GM21367 (cell line): ENCODE measurements at regions not wholly inside any gene's neighbourhood (a gene's known extent, or its start where the extent isn't known, plus 50 kb on each side); places are given as distances from the start of the nearest gene placed in this dataset.

Experiments used
- ATAC-seq: cut with Tn5 transposase; IDR thresholded peaks from one replicate; pipeline ENCODE4 v1.9.1; 2021; ENCODE audit not compliant: unreplicated experiment

DNA sequence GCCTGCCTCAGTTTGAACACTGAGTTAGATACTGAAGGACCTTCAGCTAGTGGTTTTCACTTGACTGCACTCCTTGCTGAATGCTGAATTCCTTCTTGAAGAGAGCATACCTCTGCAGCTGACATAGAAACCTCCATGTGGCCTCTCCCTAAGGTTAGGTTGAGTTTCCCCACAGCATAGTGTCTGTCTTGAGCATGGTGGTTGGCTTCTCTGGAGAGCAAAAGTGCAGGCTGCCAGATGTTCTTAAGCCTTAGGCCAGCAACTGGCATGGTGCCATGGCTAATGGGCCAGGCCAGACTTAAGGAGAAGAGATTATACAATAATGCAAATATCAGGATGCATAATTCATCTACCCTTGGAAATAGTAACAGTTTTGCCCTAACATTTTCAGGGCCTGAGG lies 545.6 kb upstream of the ZNF385D start:
- ATAC-seq: no peak

DNA sequence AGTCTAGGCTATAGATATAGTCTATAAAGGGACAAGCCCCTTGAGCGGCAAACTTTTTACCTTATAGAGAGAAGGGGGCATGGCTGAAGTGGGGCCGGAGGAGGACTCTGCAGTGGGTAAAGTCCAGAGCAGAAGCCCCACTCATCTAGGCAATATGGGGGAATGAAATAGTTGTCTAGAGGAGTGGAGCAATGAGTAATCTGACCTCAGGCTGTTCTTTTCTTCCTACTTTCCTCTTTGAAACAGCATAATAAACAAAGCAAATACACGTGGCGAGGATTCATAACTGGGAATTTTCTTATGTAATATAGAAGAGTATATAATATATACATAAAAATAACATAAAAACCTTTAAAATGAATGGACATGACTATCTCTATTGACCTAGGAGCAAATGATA lies 546.4 kb upstream of the ZNF385D start:
- ATAC-seq: no peak

DNA sequence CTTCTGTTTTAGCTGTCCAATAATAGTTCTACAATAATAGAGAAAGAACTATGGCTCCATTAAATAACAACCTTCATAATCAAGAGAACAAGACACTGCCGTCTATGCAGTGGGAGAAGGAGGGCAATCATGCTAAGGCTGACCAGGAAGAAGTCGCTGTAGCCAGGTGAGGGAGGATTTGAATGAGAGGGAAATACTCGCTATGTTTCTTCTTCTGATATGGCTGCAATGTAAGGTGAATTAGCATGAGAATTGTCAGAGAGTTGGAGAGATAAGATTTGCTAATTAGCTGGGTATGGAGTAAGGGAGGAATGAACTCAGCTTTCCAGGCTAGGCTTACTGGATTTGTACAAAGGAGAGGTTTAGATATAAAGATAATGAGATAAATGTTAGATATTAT lies 555.4 kb upstream of the ZNF385D start:
- no peak for ATAC-seq

DNA sequence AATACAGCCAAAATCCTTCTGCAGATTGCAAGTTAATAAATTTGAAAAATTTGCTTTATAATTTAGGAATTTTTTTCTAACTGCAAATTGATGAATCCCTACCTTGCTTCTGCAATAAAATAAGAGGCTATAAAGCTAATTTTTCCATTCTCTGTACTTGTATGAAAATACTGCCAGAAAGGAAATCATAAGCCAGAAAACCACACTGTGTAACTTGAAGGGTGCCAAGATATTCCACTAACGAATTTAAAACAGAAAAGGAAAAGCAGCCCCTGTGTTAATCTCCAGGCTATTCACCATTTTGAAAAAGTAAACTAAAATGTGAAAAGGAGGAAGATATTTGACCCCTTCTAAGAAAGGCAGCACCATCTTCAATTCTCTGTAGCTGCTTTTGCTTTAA lies 557.9 kb upstream of the ZNF385D start:
- no peak for ATAC-seq

DNA sequence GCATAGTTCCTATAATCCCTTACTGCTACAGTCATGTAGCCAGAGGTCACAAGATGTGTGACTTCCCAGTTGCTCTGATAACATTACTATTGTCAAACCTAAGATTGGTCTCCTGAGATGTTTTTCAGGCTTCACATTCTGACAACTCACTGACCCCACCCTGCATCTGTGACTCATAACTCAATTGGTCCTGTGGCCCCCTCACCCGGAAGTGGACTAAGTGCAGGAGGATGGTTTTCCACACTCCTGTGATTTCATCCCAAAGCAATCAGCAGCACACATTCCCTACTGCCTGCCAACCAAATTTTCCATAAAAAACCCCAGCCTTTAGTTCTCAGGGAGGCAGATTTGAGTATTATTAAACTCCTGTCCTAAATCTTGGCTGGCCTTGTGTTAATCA lies 564.9 kb upstream of the ZNF385D start:
- ATAC-seq: no peak

DNA sequence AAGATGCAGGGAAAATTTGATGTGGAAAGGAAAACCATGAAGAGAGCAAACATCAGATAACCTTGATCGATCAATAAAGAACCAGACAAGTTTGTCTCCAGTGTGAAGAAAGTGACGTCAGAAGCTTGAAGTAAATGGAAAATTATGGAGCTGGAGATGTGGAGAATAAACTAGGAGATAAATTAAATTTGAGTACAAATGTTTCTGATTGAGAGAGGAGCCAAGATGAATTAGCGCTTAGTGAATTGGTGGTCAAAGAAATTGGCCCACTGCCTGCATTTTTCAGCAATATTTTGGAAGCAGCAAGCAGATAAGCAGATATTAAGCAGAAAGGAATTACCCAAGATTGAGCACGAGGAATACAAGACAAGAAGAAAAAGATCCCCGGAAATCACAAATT lies 567.3 kb upstream of the ZNF385D start:
- ATAC-seq: no peak

DNA sequence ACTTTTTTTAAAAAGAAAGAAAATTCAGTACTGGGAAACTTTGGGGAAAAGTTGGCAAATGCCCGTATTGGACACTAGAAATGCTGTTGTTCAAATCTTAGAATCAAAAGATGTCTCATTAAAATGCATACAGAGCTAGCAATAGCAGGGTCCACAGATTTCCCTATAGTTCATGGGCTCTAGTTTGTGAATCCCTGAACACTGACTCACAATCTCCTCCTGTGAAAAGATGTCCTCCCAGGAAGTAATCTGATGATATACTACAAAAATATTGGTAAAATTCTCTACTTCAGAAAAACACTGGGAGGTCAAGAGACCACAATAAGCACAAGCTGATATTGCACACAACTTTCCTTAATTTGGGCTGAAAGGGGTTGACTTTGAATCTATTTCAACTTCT lies 568.4 kb upstream of the ZNF385D start:
- no peak for ATAC-seq

DNA sequence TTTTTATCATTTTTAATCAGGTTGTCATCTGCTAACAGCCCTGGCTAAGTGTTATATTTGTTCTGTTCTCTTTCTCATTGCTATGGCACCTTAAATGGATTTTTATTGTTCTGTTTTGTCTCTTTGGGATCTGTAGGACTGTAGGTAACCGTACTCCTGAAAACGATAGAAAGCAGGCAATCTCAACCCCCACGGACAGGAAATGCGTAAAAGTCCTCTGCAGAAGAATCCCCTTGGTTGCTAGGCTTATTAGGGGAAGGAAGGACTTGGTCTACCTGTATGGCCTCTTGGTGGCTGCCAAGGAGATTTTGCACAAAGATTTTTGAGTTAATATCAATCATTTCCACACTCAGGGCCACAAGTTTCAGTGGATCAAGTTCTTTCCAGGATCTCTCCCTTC lies 571.9 kb upstream of the ZNF385D start:
- no peak for ATAC-seq

DNA sequence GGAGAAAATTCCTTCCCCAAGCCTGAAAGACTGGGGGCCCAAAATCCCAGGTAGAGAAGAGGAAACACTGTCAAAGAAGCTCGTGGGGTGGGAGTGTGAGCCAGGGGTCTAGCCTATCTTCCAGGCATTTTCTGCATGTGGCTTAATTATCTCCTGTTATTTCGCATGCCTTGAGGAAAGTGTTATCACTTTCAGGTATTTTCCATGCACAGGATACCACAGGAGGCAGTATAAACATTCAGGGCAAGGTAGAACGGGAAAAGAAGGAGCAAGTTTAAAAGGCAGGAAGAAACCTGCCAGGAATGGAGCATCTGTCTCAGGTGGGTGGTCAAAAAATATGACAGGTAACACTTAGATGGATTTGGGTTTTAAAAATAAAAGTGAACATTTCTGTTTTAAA lies 575.3 kb upstream of the ZNF385D start:
- ATAC-seq: no peak

DNA sequence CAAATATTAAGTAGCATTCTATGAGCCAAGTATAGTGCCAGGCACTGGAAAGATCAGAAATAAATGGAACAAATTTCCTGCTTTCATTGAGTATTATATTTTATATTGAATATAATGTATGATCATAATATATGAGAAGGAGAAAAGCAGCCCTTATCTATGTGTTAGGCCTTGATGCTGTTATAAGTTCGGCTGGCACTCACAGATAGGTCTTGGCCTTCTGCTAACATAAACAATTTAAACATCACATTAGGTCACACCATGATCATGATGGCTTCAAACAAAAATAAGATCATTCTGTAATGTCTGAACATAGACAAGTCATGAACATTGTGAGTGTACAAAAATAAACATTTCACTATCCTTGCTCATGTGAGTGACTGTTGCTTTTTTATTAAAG lies 584.0 kb upstream of the ZNF385D start:
- ATAC-seq: no peak

DNA sequence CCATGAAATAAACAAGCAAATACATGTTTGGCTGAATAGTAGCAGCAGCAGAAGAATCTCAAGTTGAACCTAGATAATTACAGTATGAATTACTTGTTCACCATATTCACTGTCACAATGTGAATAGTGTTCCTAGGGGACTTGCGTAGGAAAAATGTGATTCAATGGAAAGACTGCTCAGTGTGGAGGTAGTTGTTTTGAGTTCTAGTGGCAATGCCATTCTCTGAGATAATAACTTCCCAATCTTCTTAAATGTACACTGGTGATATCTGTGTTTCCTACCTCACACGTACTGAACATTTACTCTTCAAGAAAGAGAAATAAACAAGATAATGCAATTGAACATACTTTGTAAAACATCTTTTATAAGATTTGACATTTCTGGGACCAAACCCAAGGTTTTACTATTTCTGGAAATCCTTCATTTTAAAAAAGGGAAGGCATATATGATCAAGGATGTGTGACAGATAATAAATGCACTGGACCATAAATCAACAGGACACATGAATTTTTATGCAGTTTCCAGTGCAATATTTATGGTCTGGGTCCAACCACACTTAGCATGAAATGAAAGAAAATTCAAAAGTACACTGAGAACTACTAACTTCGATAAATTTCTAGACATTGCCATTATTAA lies 598.3 kb upstream of the ZNF385D start:
- ATAC-seq: no peak

DNA sequence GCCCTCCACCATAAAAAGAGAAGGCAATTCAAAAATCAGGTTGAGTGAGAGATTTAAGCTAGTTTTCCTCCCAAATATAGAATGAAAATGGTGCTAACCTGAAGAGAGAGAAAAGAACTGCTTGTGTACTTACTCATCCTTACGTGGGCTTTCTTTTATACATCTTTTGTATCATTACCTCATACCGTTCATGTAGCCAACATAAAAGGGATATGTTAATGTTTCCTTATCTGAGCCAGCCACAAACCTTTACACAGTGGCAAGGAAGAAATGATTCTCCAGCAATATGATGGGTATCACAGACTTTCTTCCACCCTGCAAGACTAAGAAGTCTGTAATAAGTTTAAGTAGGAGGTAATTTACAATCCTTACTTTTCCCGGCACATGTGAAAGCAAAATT lies 600.8 kb upstream of the ZNF385D start:
- ATAC-seq: no peak

DNA sequence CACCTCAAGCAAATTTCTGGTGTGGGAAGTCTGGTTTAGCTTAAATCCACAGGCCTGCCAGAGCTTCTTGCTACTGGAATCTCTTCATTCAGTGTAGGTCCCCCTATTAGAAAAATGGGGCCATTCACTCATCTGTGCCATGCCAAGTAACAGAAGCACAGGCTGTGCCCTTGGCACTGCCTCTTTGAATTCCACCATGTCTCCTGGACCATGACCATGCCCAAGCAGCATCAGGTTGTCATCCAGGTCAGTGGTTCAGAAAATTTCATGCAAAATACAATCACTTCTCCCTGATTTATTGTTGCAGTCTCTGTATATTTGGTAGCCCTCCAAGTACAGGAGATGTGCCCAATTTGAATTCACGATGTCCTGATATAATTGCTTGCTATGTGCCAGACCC lies 602.1 kb upstream of the ZNF385D start:
- ATAC-seq: no peak

DNA sequence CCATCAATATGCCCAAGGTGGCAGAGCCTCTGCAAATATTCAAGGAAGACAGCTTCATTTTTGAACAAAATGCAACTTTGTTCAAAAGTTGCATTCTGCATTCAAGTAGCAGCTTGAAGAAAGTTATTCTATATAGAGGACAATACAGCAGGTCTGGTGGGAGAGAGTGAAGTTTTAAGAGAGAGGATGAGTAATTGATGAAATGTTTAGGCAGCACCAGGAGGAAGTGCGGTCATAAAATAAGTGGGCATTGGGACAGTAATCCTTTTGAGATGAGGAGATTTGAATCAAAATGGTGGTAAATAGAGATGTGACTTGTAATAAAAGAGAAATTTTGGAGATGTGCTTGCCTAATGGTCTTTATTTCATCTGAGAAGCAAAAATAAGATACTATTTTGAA lies 607.3 kb upstream of the ZNF385D start:
- ATAC-seq: no peak

DNA sequence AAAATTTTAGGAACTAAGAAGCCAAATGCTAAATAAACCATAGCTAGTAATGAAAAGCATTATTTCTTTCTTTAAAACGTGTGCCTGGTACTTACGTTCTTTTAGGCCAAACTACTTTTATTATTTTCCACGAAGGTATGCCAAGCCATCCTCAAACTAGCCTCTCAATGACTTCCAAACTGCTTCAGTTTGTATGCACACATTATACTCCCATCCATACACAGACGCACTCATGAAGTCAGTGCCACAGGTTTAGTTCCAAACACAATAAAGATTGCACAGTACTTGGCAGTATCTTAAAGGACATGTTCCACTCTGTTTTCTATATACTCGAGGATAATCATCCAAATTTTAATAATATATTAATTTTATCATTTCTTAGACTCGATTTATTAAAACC lies 609.2 kb upstream of the ZNF385D start:
- no peak for ATAC-seq

DNA sequence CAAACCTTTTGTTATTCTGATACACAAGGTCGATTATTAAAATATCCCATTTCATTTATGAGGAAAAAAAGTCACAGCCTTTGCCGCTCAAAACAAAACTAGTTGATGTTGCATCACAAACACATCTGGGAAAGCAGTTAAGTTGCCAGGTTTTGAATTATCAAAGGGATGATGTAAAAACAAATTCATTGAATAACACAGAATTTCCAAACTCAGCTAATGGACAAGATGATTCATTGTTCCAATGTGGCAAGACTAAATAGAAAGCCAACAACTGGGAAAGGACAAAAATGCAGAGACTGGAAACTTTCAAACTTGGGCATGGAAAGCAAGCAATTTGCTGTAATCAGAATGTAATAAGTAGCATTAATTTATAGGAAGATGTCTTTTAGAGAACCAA lies 610.0 kb upstream of the ZNF385D start:
- no peak for ATAC-seq

DNA sequence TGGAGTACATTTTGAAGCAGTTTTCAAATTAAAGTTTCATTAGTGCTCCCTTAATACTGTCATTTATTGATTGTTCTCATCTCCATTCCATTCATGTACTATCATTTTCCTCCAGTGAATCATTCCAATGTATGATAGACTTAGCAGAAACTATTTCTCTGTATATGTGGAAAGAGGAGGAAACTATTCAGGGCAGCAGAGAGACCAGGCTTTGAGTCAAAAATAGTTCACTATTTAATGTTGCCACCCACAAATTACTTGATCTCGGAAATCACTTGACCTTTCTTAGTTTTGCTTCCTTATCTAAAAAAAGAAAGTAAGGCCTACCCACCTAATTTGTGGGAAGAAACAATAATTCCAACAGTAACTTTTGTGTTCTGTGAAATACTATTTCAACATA lies 610.5 kb upstream of the ZNF385D start:
- ATAC-seq: no peak

DNA sequence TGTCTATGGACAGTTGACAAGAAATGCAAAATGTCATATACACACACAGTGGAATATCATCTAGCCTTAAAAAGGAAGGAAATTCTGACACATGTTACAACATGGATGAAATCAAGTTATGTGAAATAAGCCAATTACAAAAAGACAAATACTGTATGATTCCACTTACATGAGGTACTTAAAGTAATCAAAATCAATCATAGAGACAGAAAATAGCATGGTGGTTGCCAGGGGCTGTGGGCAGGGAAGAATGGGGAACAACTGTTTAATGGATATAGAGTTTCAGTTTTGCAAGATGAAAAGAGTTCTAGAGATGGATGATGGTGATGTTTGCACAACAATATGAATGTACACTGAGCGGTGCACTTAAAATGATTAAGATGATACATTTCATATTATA lies 613.8 kb upstream of the ZNF385D start:
- ATAC-seq: no peak

DNA sequence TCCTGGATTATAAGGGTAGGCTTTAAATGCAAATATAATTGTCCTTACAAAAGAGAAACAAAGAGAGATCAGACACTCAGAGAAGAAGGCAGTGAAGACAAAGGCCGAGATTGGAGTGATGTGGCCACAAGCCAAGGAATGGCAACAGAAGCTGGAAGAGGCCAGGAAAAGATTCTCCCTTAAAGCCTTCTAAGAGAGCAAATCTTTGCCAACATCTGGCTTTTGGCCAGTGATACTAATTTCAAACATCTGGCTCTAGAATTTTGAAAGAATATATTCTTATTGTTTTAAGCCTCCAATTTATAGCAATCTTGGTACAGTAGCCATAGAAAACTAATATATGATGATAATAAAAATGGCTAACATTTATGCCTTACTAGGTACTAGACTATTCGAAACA lies 615.8 kb upstream of the ZNF385D start:
- no peak for ATAC-seq

DNA sequence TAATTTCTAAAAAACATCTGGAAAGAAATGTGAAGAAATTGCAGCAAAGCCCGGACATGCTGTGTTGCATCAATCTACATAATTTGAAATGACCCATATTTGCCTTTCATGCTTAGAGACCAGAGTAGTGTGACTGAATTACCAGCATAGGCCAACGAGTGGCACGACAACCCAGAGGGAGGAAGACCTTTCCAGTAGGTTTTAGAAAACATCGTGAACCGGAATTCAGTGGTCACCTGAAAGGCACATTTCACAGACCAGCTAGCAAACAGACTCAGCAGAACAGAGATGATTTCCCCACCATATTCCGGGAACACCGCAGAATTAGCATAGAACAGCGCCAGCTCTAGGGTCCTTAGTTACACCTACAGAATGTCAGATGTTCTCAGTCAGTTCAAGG lies 620.0 kb upstream of the ZNF385D start:
- ATAC-seq: no peak

DNA sequence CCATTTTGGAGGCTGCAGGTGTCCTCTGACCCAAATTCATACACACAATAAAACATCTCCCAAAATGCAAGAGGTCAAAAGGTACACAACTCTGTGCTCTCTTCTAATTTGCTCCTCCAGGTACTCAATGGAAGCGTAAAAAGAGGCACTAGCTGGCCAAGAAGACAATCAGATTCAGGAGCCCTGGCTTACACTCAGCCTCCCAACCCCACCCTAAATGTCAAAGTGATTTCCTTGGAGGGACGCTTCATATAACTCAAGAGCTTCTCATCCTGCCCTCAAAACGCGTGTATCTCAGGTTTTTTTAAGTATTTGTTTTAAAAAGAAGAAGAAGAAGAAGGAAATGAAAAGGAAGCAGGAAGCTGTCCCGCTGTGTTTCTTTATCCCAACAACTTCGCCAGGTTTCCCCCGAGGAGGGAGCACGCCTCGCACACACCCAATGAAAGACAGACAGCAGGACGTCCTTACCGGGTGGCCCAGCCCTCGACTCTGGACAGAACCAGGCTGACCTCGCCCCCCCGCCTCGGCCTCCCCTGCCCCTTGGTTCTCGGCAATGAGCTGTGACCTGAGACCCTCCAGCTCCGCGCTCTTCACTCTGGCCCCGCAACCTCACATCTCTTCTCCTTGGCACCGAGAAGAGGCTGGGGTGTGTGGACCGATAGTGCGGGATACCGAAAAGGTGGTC lies 620.7 kb upstream of the ZNF385D start:
- no peak for ATAC-seq

DNA sequence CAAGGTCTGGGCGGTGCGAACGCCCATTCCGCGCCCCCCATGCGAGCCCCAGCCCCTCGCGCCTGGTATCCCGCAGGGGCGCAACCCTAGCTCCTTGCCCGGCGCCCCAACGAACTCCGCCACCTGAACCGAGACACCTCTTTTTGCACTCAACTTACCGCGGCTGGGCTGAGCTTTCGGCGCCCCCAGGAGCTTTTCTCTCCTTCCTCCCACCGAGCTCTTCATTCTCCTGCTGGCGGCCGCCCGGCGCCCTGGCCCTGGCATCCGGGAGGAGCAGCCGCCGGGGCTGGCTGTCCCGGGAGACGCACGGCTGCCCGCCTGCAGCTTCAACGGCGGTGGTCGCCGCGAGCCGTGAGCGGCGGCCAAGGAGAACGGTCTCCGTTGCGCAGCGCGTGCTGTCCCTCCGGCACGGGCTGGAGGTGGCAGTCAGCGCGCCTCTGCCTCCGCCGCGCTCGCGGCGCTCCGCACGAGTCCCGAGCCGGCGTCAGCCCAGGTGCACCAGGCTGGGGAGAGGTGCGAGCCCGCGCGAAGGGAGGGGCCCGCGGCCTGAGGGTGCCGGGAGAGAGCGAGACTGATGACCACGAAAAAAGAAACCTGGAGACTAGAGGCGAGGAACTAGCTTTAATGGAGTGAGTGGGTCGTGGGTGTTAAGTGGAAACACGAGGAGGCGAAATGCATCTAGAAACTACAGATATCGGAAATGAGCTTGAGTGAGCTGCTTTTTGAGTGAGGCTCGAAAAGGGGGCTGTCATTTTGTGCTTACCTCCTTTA lies 621.5 kb upstream of the ZNF385D start:
- no peak for ATAC-seq
